ENCODE measurements at regions not wholly inside any gene's neighbourhood (a gene's known extent, or its start where the extent isn't known, plus 50 kb on each side); places are given as distances from the start of the nearest gene placed in this dataset.
"Not testable (repeated sequence)": the region's sequence is repeated elsewhere in the genome, so short reads cannot be mapped to it uniquely, and the experiment has no call there.

GRCh38 chr15:69769336-69769735 lies 316.7 kb downstream of the RPLP1 start:
- not testable (repeated sequence) for DNase-seq

- not testable (repeated sequence) for DNase-seq
Observed at GRCh38 chr15:69774258-69774657, 321.6 kb downstream of the RPLP1 start.

GRCh38 chr15:69774711-69775110 lies 322.1 kb downstream of the RPLP1 start:
- not testable (repeated sequence) for DNase-seq

- no peak for DNase-seq
Observed at GRCh38 chr15:69777356-69777755, 320.4 kb downstream of the TLE3 start.

GRCh38 chr15:69780374-69780773 lies 317.3 kb downstream of the TLE3 start:
- no peak for DNase-seq

- DNase-seq, result no peak
Observed at GRCh38 chr15:69780981-69781380, 316.7 kb downstream of the TLE3 start.

GRCh38 chr15:69781411-69782125 lies 316.1 kb downstream of the TLE3 start:
- DNase-seq, result no peak

- no peak for DNase-seq
Observed at GRCh38 chr15:69782139-69782658, 315.5 kb downstream of the TLE3 start.

- no peak for DNase-seq
Observed at GRCh38 chr15:69782809-69783208, 314.9 kb downstream of the TLE3 start.

GRCh38 chr15:69783211-69783610 lies 314.5 kb downstream of the TLE3 start:
- DNase-seq, result no peak

GRCh38 chr15:69784798-69785566 lies 312.7 kb downstream of the TLE3 start:
- no peak for DNase-seq

GRCh38 chr15:69786136-69786701 lies 311.5 kb downstream of the TLE3 start:
- no peak for DNase-seq

GRCh38 chr15:69787791-69788190 lies 309.9 kb downstream of the TLE3 start:
- DNase-seq, result no peak

- no peak for DNase-seq
Observed at GRCh38 chr15:69789648-69790393, 307.9 kb downstream of the TLE3 start.

GRCh38 chr15:69790632-69791031 lies 307.1 kb downstream of the TLE3 start:
- DNase-seq, result no peak

- no peak for DNase-seq
Observed at GRCh38 chr15:69792823-69793222, 304.9 kb downstream of the TLE3 start.

GRCh38 chr15:69793431-69793780 lies 304.3 kb downstream of the TLE3 start:
- DNase-seq, result no peak

- no peak for DNase-seq
Observed at GRCh38 chr15:69793781-69794451, 303.8 kb downstream of the TLE3 start.

- DNase-seq, result no peak
Observed at GRCh38 chr15:69794645-69795469, 302.9 kb downstream of the TLE3 start.

GRCh38 chr15:69795601-69796000 lies 302.1 kb downstream of the TLE3 start:
- no peak for DNase-seq

GRCh38 chr15:69797051-69797595 lies 300.6 kb downstream of the TLE3 start:
- DNase-seq, result no peak
